HL-60 (cell line): ENCODE measurements at regions not wholly inside any gene's neighbourhood (a gene's known extent, or its start where the extent isn't known, plus 50 kb on each side); places are given as distances from the start of the nearest gene placed in this dataset.

ENCODE experiments used
- DNase-seq, 2 experiments: peaks; one replicate each; pipeline ENCODE4 v3.0.0-alpha.2; 2010 to 2020; ENCODE audit warnings: low read depth in 1 of 2, low spot score in 1 of 2
- H3K27ac ChIP-seq: fragments of 250-450 bp; sonication (Bioruptor Pico); replicated peaks from 2 replicates; pipeline ENCODE4 v1.5.1; 2020; ENCODE audit warnings: mild to moderate bottlenecking, moderate library complexity
- H3K27me3 ChIP-seq: fragments of 250-450 bp; sonication (Bioruptor Pico); 2 replicates; pipeline ENCODE4 v1.5.1; 2021; ENCODE audit warnings: mild to moderate bottlenecking, moderate library complexity; ENCODE audit not compliant: insufficient read depth, poor library complexity, severe bottlenecking
- H3K4me3 ChIP-seq: replicated peaks from 2 replicates; pipeline ENCODE4 v1.5.1; 2011; ENCODE audit warnings: mild to moderate bottlenecking, control low read depth, low read length; ENCODE audit not compliant: insufficient read depth
- GABPA ChIP-seq: IDR thresholded peaks from 2 replicates; pipeline ENCODE4 v1.6.1; 2012; ENCODE audit warnings: low read depth
- POLR2AphosphoS5 ChIP-seq: IDR thresholded peaks from 2 replicates; pipeline ENCODE4 v1.6.1; 2012; ENCODE audit warnings: low read depth
- SPI1 ChIP-seq: IDR thresholded peaks from 2 replicates; pipeline ENCODE4 v1.6.1; 2012; ENCODE audit warnings: low read depth, mild to moderate bottlenecking, borderline replicate concordance
- TF ChIP-seq, protein P1 (sequence below): IDR thresholded peaks from one replicate; pipeline ENCODE4 v1.5.1; 2011; ENCODE audit warnings: low read length, control low read depth, inconsistent platforms; ENCODE audit not compliant: insufficient read depth
- TF ChIP-seq, protein P2 (sequence below): IDR thresholded peaks from 2 replicates; pipeline ENCODE4 v1.6.1; 2012; ENCODE audit warnings: low read depth; ENCODE audit not compliant: insufficient replicate concordance

DNA sequence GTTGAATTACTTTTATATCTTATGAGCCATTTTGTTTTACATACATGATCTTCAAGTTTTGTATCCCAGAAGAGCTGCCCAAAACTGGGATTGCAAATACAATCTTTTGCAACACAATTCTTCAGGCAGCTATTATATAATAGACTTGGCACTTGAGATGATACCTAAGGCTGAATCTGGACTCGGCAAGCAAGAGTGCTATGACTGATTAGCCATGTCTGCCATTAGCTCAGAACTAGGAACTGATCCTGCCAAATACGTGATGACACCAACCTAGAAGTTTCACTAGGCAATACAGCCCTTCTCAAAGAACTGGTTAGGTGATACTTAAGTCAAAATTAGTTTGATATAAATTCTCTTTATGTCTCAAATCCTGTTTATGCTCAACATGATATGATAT lies 619.6 kb downstream of the CPS1 start:
- H3K27ac ChIP-seq, result no peak overlapping the region
- H3K4me3 ChIP-seq, result no peak overlapping the region
- H3K27me3 ChIP-seq, result no peaks in the 10 kb centered on the region
- DNase-seq, result no peak
- TF ChIP-seq, protein P1, sequence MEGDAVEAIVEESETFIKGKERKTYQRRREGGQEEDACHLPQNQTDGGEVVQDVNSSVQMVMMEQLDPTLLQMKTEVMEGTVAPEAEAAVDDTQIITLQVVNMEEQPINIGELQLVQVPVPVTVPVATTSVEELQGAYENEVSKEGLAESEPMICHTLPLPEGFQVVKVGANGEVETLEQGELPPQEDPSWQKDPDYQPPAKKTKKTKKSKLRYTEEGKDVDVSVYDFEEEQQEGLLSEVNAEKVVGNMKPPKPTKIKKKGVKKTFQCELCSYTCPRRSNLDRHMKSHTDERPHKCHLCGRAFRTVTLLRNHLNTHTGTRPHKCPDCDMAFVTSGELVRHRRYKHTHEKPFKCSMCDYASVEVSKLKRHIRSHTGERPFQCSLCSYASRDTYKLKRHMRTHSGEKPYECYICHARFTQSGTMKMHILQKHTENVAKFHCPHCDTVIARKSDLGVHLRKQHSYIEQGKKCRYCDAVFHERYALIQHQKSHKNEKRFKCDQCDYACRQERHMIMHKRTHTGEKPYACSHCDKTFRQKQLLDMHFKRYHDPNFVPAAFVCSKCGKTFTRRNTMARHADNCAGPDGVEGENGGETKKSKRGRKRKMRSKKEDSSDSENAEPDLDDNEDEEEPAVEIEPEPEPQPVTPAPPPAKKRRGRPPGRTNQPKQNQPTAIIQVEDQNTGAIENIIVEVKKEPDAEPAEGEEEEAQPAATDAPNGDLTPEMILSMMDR, result no peak
- TF ChIP-seq GABPA, result no peak
- no peak for TF ChIP-seq SPI1
- TF ChIP-seq POLR2AphosphoS5, result no peak
- TF ChIP-seq, protein P2, sequence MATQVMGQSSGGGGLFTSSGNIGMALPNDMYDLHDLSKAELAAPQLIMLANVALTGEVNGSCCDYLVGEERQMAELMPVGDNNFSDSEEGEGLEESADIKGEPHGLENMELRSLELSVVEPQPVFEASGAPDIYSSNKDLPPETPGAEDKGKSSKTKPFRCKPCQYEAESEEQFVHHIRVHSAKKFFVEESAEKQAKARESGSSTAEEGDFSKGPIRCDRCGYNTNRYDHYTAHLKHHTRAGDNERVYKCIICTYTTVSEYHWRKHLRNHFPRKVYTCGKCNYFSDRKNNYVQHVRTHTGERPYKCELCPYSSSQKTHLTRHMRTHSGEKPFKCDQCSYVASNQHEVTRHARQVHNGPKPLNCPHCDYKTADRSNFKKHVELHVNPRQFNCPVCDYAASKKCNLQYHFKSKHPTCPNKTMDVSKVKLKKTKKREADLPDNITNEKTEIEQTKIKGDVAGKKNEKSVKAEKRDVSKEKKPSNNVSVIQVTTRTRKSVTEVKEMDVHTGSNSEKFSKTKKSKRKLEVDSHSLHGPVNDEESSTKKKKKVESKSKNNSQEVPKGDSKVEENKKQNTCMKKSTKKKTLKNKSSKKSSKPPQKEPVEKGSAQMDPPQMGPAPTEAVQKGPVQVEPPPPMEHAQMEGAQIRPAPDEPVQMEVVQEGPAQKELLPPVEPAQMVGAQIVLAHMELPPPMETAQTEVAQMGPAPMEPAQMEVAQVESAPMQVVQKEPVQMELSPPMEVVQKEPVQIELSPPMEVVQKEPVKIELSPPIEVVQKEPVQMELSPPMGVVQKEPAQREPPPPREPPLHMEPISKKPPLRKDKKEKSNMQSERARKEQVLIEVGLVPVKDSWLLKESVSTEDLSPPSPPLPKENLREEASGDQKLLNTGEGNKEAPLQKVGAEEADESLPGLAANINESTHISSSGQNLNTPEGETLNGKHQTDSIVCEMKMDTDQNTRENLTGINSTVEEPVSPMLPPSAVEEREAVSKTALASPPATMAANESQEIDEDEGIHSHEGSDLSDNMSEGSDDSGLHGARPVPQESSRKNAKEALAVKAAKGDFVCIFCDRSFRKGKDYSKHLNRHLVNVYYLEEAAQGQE, result no peak

DNA sequence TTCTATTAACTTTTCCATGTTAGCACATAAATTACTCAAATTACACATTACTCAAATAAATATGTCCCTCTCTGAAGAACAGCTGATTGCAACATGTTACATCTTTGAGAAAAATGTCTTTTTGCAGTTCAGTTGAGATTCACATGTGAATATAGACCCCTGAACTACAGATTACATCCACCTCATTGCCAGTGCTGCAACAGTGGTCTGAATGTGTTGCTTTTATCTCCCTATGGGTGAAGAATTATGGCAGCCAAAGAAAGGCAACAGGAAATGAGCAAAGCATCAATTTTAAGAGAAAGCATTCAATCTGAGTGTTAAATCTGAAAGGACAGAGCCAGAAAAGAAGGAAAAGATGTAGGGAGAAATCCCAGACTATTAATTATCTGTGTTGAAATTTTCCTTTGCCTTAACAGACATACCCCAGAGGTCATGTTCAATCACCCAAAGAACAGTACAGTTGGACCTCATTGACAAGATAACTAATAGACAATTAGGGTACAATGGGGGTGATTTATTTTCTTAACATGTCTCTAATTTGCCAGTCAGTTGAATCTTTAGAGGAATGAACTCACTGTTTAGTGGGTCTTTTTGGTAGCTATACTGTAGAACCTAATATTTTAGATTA lies 620.2 kb downstream of the CPS1 start:
- no peak overlapping the region for H3K4me3 ChIP-seq
- no peak overlapping the region for H3K27ac ChIP-seq
- TF ChIP-seq POLR2AphosphoS5 (no peak), SPI1 (no peak), GABPA (no peak)
- TF ChIP-seq, protein P2, result no peak
- TF ChIP-seq, protein P1, result no peak
- no peak for DNase-seq
- no peaks in the 10 kb centered on the region for H3K27me3 ChIP-seq

DNA sequence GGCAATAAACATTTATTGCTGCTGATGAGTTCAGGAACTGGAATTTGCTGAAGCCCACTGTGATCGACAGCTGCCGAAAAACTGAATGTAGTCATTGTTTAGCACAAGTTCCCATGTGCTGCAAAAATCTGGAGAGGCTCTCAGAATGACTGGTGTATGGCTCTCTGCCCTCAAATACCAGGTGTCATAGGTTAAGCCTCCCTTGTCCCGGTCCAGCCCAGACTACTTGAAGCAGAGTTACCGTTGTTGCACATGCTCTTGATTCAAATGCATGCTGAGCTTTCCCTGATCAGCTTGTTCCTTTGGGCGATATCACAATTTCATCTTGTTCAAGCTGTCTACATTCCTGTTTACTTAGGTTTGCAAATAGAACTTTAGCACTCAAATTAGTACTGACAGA lies 625.2 kb downstream of the CPS1 start:
- Histone ChIP-seq H3K4me3 (no peak overlapping the region), H3K27ac (no peak overlapping the region), H3K27me3 (no peaks in the 10 kb centered on the region)
- TF ChIP-seq POLR2AphosphoS5, result no peak
- TF ChIP-seq SPI1, result no peak
- no peak for TF ChIP-seq GABPA
- TF ChIP-seq, protein P2, result no peak
- TF ChIP-seq, protein P1, result no peak
- DNase-seq, result no peak
